ENCODE measurements at regions not wholly inside any gene's neighbourhood (a gene's known extent, or its start where the extent isn't known, plus 50 kb on each side); places are given as distances from the start of the nearest gene placed in this dataset.

GRCh38 chr9:79023134-79023580, 548.6 kb upstream of the TLE4 start:
- TF ChIP-seq CTCF (conservative IDR thresholded peaks at IDR 0.05 in 1 of 2, IDR thresholded peaks at IDR 0.05 in 1 of 2; ENCODE audit: extremely low read depth in 1 of 2, insufficient read depth in 1 of 2, low read depth in 1 of 2, low read length in 2 of 2) (no peak), EZH2 (IDR thresholded peaks at IDR 0.05; ENCODE audit: borderline replicate concordance, low read length) (no peak)
